H1 (cell line): ENCODE measurements at regions not wholly inside any gene's neighbourhood (a gene's known extent, or its start where the extent isn't known, plus 50 kb on each side); places are given as distances from the start of the nearest gene placed in this dataset.

ENCODE experiments used
- CTCF ChIA-PET: fragments of 300-600 bp; sonication (Branson Sonifier 250); formaldehyde crosslinking; loops from one replicate; lab custom pipeline; 2021; ENCODE audit not compliant: partially characterized antibody; lab: Charles Lee
- POLR2A ChIA-PET: fragments of 300-600 bp; sonication (Branson Sonifier 250); formaldehyde crosslinking; loops from one replicate; lab custom pipeline; 2021; ENCODE audit warnings: inconsistent platforms; ENCODE audit not compliant: partially characterized antibody; lab: Charles Lee
- DNase-seq, 2 experiments: peaks; one replicate each; pipeline versions ENCODE4 v3.0.0 to v3.0.0-alpha.2; 2010 to 2022; ENCODE audit warnings: low spot score in 2 of 2, low read depth in 1 of 2, mixed read lengths in 1 of 2
- FAIRE-seq: peaks from 2 replicates; lab custom pipeline; 2011; peaks lifted over from hg19 to GRCh38; lab: Jason Lieb, UNC
- H2AFZ ChIP-seq: 2 replicates; pipeline ENCODE4 v1.8.1; 2012; ENCODE audit warnings: low read length, inconsistent platforms
- H2AK5ac ChIP-seq: 2 replicates; pipeline ENCODE4 v1.6.1; 2013; ENCODE audit warnings: low read depth, low read length
- H2BK120ac ChIP-seq: replicated peaks from 2 replicates; pipeline ENCODE3; 2013; ENCODE audit warnings: low read depth, low read length, inconsistent platforms
- H2BK12ac ChIP-seq: 2 replicates; pipeline ENCODE4 v1.6.1; 2013; ENCODE audit warnings: low read depth, low read length
- H2BK15ac ChIP-seq: 2 replicates; pipeline ENCODE4 v1.6.1; 2013; ENCODE audit warnings: low read length
- H2BK20ac ChIP-seq: 2 replicates; pipeline ENCODE4 v1.6.1; 2013; ENCODE audit warnings: low read length
- H2BK5ac ChIP-seq: 2 replicates; pipeline ENCODE4 v1.6.1; 2013; ENCODE audit warnings: low read depth, low read length
- H3K14ac ChIP-seq: 2 replicates; pipeline ENCODE4 v1.6.1; 2013; ENCODE audit warnings: inconsistent platforms; ENCODE audit not compliant: insufficient read length
- H3K18ac ChIP-seq: 2 replicates; pipeline ENCODE4 v1.6.1; 2013; ENCODE audit warnings: low read length; ENCODE audit errors: extremely low read depth
- H3K23ac ChIP-seq: 2 replicates; pipeline ENCODE4 v1.6.1; 2013; ENCODE audit warnings: inconsistent platforms; ENCODE audit not compliant: insufficient read length
- H3K23me2 ChIP-seq: 2 replicates; pipeline ENCODE4 v1.6.1; 2013; ENCODE audit warnings: low read depth, low read length
- H3K27ac ChIP-seq: 2 replicates; pipeline ENCODE4 v1.6.1; 2011; ENCODE audit warnings: low read depth, low read length, inconsistent platforms
- H3K27me3 ChIP-seq, 4 experiments: replicated peaks in 1 of 4; 1 replicate in 1 of 4; 2 replicates in 3 of 4; pipeline versions ENCODE4 v1.6.1 to v1.8.1; 2011 to 2013; ENCODE audit warnings: low read length in 3 of 4, mild to moderate bottlenecking in 3 of 4, inconsistent platforms in 2 of 4, mixed read lengths in 2 of 4, moderate library complexity in 1 of 4; ENCODE audit not compliant: control insufficient read depth in 3 of 4, insufficient read depth in 3 of 4; ENCODE audit errors: extremely low read depth in 1 of 4
- H3K36me3 ChIP-seq, 4 experiments: 2 replicates each; pipeline versions ENCODE4 v1.6.1 to v1.8.1; 2011 to 2013; ENCODE audit warnings: mild to moderate bottlenecking in 4 of 4, low read length in 3 of 4, moderate library complexity in 2 of 4, control low read depth in 1 of 4, inconsistent platforms in 1 of 4; ENCODE audit not compliant: insufficient read depth in 4 of 4, control insufficient read depth in 2 of 4
- H3K4ac ChIP-seq: replicated peaks from 2 replicates; pipeline ENCODE3; 2013; ENCODE audit warnings: low read length, low read depth, mixed read lengths, inconsistent platforms; ENCODE audit not compliant: insufficient read length
- H3K4me1 ChIP-seq, 4 experiments: replicated peaks in 1 of 4; 1 replicate in 1 of 4; 2 replicates in 3 of 4; pipeline versions ENCODE4 v1.6.1 to v1.8.1; 2011 to 2013; ENCODE audit warnings: low read length in 3 of 4, inconsistent platforms in 2 of 4, mixed read lengths in 1 of 4; ENCODE audit not compliant: insufficient read depth in 4 of 4, control insufficient read depth in 3 of 4
- H3K4me2 ChIP-seq, 2 experiments: 2 replicates each; pipeline versions ENCODE4 v1.6.1 to v1.8.1; 2011 to 2013; ENCODE audit warnings: low read depth in 2 of 2, low read length in 2 of 2, control low read depth in 1 of 2, inconsistent platforms in 1 of 2, mild to moderate bottlenecking in 1 of 2; ENCODE audit not compliant: insufficient read depth in 1 of 2
- H3K4me3 ChIP-seq, 4 experiments: fragments of 200-600, 300-600 bp in 1 of 4; sonication (generic), shearing (Covaris generic), sonication (Bioruptor Twin) in 1 of 4; 2 replicates each; pipeline versions ENCODE4 v1.5.1 to v1.8.1; 2011 to 2016; ENCODE audit warnings: low read length in 4 of 4, low read depth in 3 of 4, control low read depth in 2 of 4, inconsistent platforms in 2 of 4, mild to moderate bottlenecking in 2 of 4, mixed read lengths in 1 of 4, moderate library complexity in 1 of 4; ENCODE audit not compliant: insufficient read depth in 2 of 4; ENCODE audit errors: extremely low read depth in 1 of 4
- H3K56ac ChIP-seq: replicated peaks from 2 replicates; pipeline ENCODE3; 2013; ENCODE audit warnings: low read depth, mild to moderate bottlenecking, mixed read lengths, low read length, inconsistent platforms; ENCODE audit not compliant: insufficient read length
- H3K79me1 ChIP-seq: 2 replicates; pipeline ENCODE4 v1.6.1; 2013; ENCODE audit warnings: low read depth, low read length, control low read depth
- H3K79me2 ChIP-seq, 2 experiments: 2 replicates each; pipeline versions ENCODE4 v1.6.1 to v1.8.1; 2012 to 2013; ENCODE audit warnings: low read length in 2 of 2, mild to moderate bottlenecking in 2 of 2, inconsistent platforms in 1 of 2; ENCODE audit not compliant: insufficient read depth in 2 of 2, control insufficient read depth in 1 of 2
- H3K9ac ChIP-seq, 4 experiments: replicated peaks in 1 of 4; 1 replicate in 1 of 4; 2 replicates in 3 of 4; pipeline versions ENCODE4 v1.6.1 to v1.8.1; 2011 to 2013; ENCODE audit warnings: low read depth in 3 of 4, low read length in 3 of 4, control low read depth in 2 of 4, mild to moderate bottlenecking in 2 of 4, moderate library complexity in 2 of 4, inconsistent platforms in 1 of 4; ENCODE audit errors: extremely low read depth in 1 of 4
- H3K9me3 ChIP-seq, 2 experiments: 2 replicates each; pipeline versions ENCODE4 v1.6.1 to v1.8.1; 2012 to 2013; ENCODE audit warnings: mild to moderate bottlenecking in 2 of 2, moderate library complexity in 2 of 2, control low read depth in 1 of 2, inconsistent platforms in 1 of 2, low read depth in 1 of 2, low read length in 1 of 2, mixed read lengths in 1 of 2; ENCODE audit not compliant: insufficient read depth in 2 of 2
- H4K20me1 ChIP-seq, 2 experiments: replicated peaks in 1 of 2; 2 replicates each; pipeline versions ENCODE3 to v1.8.1; 2011 to 2013; ENCODE audit warnings: inconsistent platforms in 2 of 2, low read length in 2 of 2, mild to moderate bottlenecking in 1 of 2; ENCODE audit not compliant: insufficient read depth in 2 of 2, control insufficient read depth in 1 of 2
- H4K5ac ChIP-seq: 2 replicates; pipeline ENCODE4 v1.6.1; 2013; ENCODE audit warnings: low read length, low read depth, mixed read lengths, inconsistent platforms; ENCODE audit not compliant: insufficient read length
- H4K8ac ChIP-seq: 2 replicates; pipeline ENCODE4 v1.8.0; 2013; ENCODE audit warnings: mild to moderate bottlenecking, moderate library complexity, low read length, inconsistent platforms; ENCODE audit not compliant: insufficient read depth; ENCODE audit errors: extremely low read depth
- H4K91ac ChIP-seq: replicated peaks from 2 replicates; pipeline ENCODE3; 2013; ENCODE audit warnings: low read length, mixed read lengths, inconsistent platforms; ENCODE audit not compliant: insufficient read length
- FOSL1 ChIP-seq: IDR thresholded peaks from 2 replicates; pipeline ENCODE4 v1.6.1; 2011; ENCODE audit warnings: mild to moderate bottlenecking, low read depth, low read length, moderate library complexity; ENCODE audit not compliant: insufficient read depth
- WGBS, 2 experiments: shearing (Covaris generic) in 1 of 2; methylation state at CpG; one replicate each; pipeline versions ENCODE4 v1.1.6 to v1.1.7; 2013 to 2015; ENCODE audit warnings: low lambda C conversion rate in 2 of 2, mixed read lengths in 2 of 2, inconsistent platforms in 1 of 2, low coverage in 1 of 2, missing lambda C conversion rate in 1 of 2; ENCODE audit not compliant: insufficient replicate concordance in 2 of 2, insufficient coverage in 1 of 2, insufficient read length in 1 of 2; ENCODE audit errors: extremely low coverage in 1 of 2, missing lambda C conversion rate in 1 of 2; 5-methylcytosine and 5-hydroxymethylcytosine counted together

GRCh38 chr2:147639386-147639785 lies 205.4 kb upstream of the ACVR2A start:
- no peak overlapping the region for H4K8ac ChIP-seq
- H2BK120ac ChIP-seq, result no peak overlapping the region
- H2AFZ ChIP-seq, result no peak overlapping the region
- H4K20me1 ChIP-seq, result no peaks in the 10 kb centered on the region
- FAIRE-seq (no peak), DNase-seq (no peak)
- H3K4me1 ChIP-seq, result no peaks in the 10 kb centered on the region; a peak in 1 of 7 replicates
- H3K14ac ChIP-seq, result no peak overlapping the region
- H3K9ac ChIP-seq, result no peak overlapping the region
- no peak overlapping the region for H2AK5ac ChIP-seq
- no peak overlapping the region for H2BK5ac ChIP-seq
- WGBS, 2 experiments, result 86% methylated on average over 2 of the region's 2 CpGs; no CpG with 5 or more reads in 1 of the 2 experiments
- H3K4me3 ChIP-seq, result no peak overlapping the region
- no peaks in the 10 kb centered on the region for H3K23me2 ChIP-seq
- no peak overlapping the region for H4K91ac ChIP-seq
- H3K27me3 ChIP-seq, result peaks cover 0 to 2% (median 0%) of the 10 kb centered on the region in 4 experiments; a peak in 1 of 7 replicates
- no peak overlapping the region for H2BK12ac ChIP-seq
- no peak overlapping the region for H4K5ac ChIP-seq
- no peak overlapping the region for H2BK15ac ChIP-seq
- POLR2A ChIA-PET, result no interaction called here
- no peaks in the 10 kb centered on the region for H3K36me3 ChIP-seq
- no peak overlapping the region for H3K4ac ChIP-seq
- H3K23ac ChIP-seq, result no peak overlapping the region
- H3K79me1 ChIP-seq, result no peaks in the 10 kb centered on the region
- H3K4me2 ChIP-seq, result no peak overlapping the region
- no peaks in the 10 kb centered on the region for H3K79me2 ChIP-seq
- H3K27ac ChIP-seq, result no peak overlapping the region
- CTCF ChIA-PET, result interaction anchor here (0.6 to 1.2 kb wide), 2 partner anchors 9 to 270 kb away, joined by 3 to 4 read pairs; no protein-coding TSS in a partner anchor
- no peaks in the 10 kb centered on the region for H3K9me3 ChIP-seq
- H2BK20ac ChIP-seq, result no peak overlapping the region
- H3K56ac ChIP-seq, result no peak overlapping the region
- no peak overlapping the region for H3K18ac ChIP-seq
- no peak for TF ChIP-seq FOSL1
